ENCODE measurements at regions not wholly inside any gene's neighbourhood (a gene's known extent, or its start where the extent isn't known, plus 50 kb on each side); places are given as distances from the start of the nearest gene placed in this dataset.
A peak's percentile ranks its signal among the peaks of the same experiment; 100 is the strongest.

GRCh38 chr2:3958465-3958864 lies 255.1 kb downstream of the DCDC2C start:
- intact Hi-C loops (cut with DNase I), result no loop called here
- WGBS, result 74% methylated on average over 9 of the region's 9 CpGs

GRCh38 chr2:3958969-3959368 lies 255.6 kb downstream of the DCDC2C start:
- WGBS, result 51% methylated on average over 13 of the region's 13 CpGs
- Histone ChIP-seq H3K27me3 (peaks cover 0 to 23% (median 0%) of the 10 kb centered on the region in 4 donors), H3K4me1 (no peaks in the 10 kb centered on the region), H3K9me3 (no peaks in the 10 kb centered on the region), H3K36me3 (no peaks in the 10 kb centered on the region), H3K27ac (replicated peaks in 1 of 4) (no peak overlapping the region), H3K4me3 (no peak overlapping the region)
- DNase-seq (ENCODE audit: extremely low spot score), result peak; percentile 81
- intact Hi-C loops (cut with DNase I), result no loop called here
- TF ChIP-seq, protein P1, sequence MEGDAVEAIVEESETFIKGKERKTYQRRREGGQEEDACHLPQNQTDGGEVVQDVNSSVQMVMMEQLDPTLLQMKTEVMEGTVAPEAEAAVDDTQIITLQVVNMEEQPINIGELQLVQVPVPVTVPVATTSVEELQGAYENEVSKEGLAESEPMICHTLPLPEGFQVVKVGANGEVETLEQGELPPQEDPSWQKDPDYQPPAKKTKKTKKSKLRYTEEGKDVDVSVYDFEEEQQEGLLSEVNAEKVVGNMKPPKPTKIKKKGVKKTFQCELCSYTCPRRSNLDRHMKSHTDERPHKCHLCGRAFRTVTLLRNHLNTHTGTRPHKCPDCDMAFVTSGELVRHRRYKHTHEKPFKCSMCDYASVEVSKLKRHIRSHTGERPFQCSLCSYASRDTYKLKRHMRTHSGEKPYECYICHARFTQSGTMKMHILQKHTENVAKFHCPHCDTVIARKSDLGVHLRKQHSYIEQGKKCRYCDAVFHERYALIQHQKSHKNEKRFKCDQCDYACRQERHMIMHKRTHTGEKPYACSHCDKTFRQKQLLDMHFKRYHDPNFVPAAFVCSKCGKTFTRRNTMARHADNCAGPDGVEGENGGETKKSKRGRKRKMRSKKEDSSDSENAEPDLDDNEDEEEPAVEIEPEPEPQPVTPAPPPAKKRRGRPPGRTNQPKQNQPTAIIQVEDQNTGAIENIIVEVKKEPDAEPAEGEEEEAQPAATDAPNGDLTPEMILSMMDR (IDR thresholded peaks at IDR 0.05), result no peak
- no peak for TF ChIP-seq POLR2A (IDR thresholded peaks at IDR 0.05; ENCODE audit: low read depth)
- no peak for TF ChIP-seq POLR2AphosphoS5 (IDR thresholded peaks at IDR 0.05)
- TF ChIP-seq EP300 (IDR thresholded peaks at IDR 0.05), result no peak

More at GRCh38 chr2:3958465-3958864, 255.1 kb downstream of the DCDC2C start:
- H3K27ac ChIP-seq (replicated peaks in 1 of 4), result no peak overlapping the region
- peak; percentile 62 for DNase-seq (ENCODE audit: extremely low spot score)
- TF ChIP-seq, protein P1 (IDR thresholded peaks at IDR 0.05), result no peak
- no peak for TF ChIP-seq POLR2AphosphoS5 (IDR thresholded peaks at IDR 0.05)
- no peak for TF ChIP-seq EP300 (IDR thresholded peaks at IDR 0.05)
- TF ChIP-seq POLR2A (IDR thresholded peaks at IDR 0.05; ENCODE audit: low read depth), result no peak
- H3K4me3 ChIP-seq, result no peak overlapping the region
- peaks cover 0 to 28% (median 0%) of the 10 kb centered on the region in 4 donors for H3K27me3 ChIP-seq
- no peaks in the 10 kb centered on the region for H3K9me3 ChIP-seq
- H3K36me3 ChIP-seq, result no peaks in the 10 kb centered on the region
- no peaks in the 10 kb centered on the region for H3K4me1 ChIP-seq

- H3K36me3 ChIP-seq, result no peaks in the 10 kb centered on the region
- intact Hi-C loops (cut with DNase I), result no loop called here
- H3K27me3 ChIP-seq, result peaks cover 0 to 23% (median 0%) of the 10 kb centered on the region in 4 donors
- no peak overlapping the region for H3K27ac ChIP-seq (replicated peaks in 1 of 4)
- no peaks in the 10 kb centered on the region for H3K4me1 ChIP-seq
- WGBS, result 9% methylated on average over 2 of the region's 2 CpGs
- DNase-seq (ENCODE audit: extremely low spot score), result no peak
- H3K4me3 ChIP-seq, result no peak overlapping the region
- no peaks in the 10 kb centered on the region for H3K9me3 ChIP-seq
- TF ChIP-seq POLR2A (IDR thresholded peaks at IDR 0.05; ENCODE audit: low read depth) (no peak), EP300 (IDR thresholded peaks at IDR 0.05) (no peak), POLR2AphosphoS5 (IDR thresholded peaks at IDR 0.05) (no peak)
- TF ChIP-seq, protein P1 (IDR thresholded peaks at IDR 0.05), result peak; percentile 47 to 69 (median 56)
These were observed 256.0 kb downstream of the DCDC2C start for GRCh38 chr2:3959372-3959771.

DNA sequence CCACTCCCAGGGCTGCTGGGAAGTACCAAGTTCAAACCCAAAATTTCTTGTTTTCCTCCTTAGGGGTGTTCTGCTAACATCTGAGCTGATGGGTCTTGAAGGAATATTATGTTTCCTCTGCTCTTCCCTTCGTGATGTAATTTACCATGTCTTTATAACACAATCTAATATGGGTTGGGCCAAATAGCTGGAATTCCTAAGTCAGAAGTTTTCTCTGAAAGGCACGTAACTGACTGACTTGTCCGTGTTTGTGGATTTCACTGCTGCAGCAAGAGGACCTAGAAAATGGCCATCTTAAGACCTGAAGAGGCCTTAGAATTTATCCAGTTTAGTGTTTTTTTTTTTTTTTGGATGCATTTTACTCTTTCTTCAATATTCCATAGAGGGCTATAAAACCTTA lies 256.7 kb downstream of the DCDC2C start:
- intact Hi-C loops (cut with DNase I), result loop anchor here (5.0 kb wide), 1 partner anchor 1407 kb away; no protein-coding TSS in a partner anchor
- TF ChIP-seq, protein P1 (IDR thresholded peaks at IDR 0.05), result no peak
- TF ChIP-seq POLR2A (IDR thresholded peaks at IDR 0.05; ENCODE audit: low read depth), result no peak
- TF ChIP-seq POLR2AphosphoS5 (IDR thresholded peaks at IDR 0.05), result no peak
- TF ChIP-seq EP300 (IDR thresholded peaks at IDR 0.05), result no peak
- DNase-seq (ENCODE audit: extremely low spot score), result no peak
- Histone ChIP-seq H3K4me3 (no peak overlapping the region), H3K36me3 (no peaks in the 10 kb centered on the region), H3K9me3 (no peaks in the 10 kb centered on the region), H3K4me1 (no peaks in the 10 kb centered on the region), H3K27me3 (peaks cover 0 to 23% (median 0%) of the 10 kb centered on the region in 4 donors), H3K27ac (replicated peaks in 1 of 4) (no peak overlapping the region)
- 78% methylated on average over 3 of the region's 3 CpGs for WGBS

DNA sequence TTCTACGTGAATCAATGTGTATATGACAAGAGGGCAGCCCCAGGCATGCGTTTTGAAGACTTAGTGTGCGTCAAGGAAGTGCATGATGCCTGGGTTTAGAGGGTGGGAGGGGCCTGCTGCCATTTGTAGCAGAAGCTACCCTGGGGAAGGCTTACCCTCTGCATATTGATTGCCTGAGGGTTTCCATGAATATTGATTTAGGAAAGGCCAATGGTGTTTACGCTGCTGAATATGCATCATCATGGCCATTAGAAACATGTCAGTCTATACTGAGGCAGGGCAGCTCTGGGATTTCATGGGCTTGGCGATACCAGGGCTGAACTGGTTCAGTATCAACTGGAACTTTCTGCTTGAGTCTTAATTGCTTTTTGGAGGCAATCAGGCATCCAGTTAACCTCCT lies 259.3 kb downstream of the DCDC2C start:
- H3K27me3 ChIP-seq, result peaks cover 0 to 26% (median 0%) of the 10 kb centered on the region in 4 donors
- WGBS, result 86% methylated on average over 5 of the region's 5 CpGs
- no peaks in the 10 kb centered on the region for H3K36me3 ChIP-seq
- intact Hi-C loops (cut with DNase I), result loop anchor here (5.0 kb wide), 1 partner anchor 1405 kb away; no protein-coding TSS in a partner anchor
- H3K4me3 ChIP-seq, result no peak overlapping the region
- no peaks in the 10 kb centered on the region for H3K9me3 ChIP-seq
- DNase-seq (ENCODE audit: extremely low spot score), result no peak
- H3K27ac ChIP-seq (replicated peaks in 1 of 4), result no peak overlapping the region
- TF ChIP-seq POLR2A (IDR thresholded peaks at IDR 0.05; ENCODE audit: low read depth) (no peak), POLR2AphosphoS5 (IDR thresholded peaks at IDR 0.05) (no peak), EP300 (IDR thresholded peaks at IDR 0.05) (no peak)
- TF ChIP-seq, protein P1 (IDR thresholded peaks at IDR 0.05), result no peak
- H3K4me1 ChIP-seq, result no peaks in the 10 kb centered on the region
